Esophagus squamous epithelium (tissue), 5 donors: ENCODE measurements at regions not wholly inside any gene's neighbourhood (a gene's known extent, or its start where the extent isn't known, plus 50 kb on each side); places are given as distances from the start of the nearest gene placed in this dataset.

Experiments
- DNase-seq: peaks from one replicate; lab custom pipeline; 2025; lab: John Stamatoyannopoulos, UW
- H3K27ac ChIP-seq, 4 donors: fragments of 200-600 bp; sonication (generic); one replicate each; pipeline ENCODE4 v1.5.1; 2016 to 2019; ENCODE audit warnings: mild to moderate bottlenecking in 1 of 4
- H3K27me3 ChIP-seq, 4 donors: fragments of 200-600 bp; sonication (generic); 1 replicate in 3 of 4; 2 replicates in 1 of 4; pipeline versions ENCODE4 v1.5.1 to v1.6.0; 2017 to 2021; ENCODE audit warnings: antibody characterized with exemption in 1 of 4
- H3K36me3 ChIP-seq, 3 donors: fragments of 200-600 bp; sonication (generic); one replicate each; pipeline ENCODE4 v1.5.1; 2016 to 2019
- H3K4me1 ChIP-seq, 3 donors: fragments of 200-600 bp; sonication (generic); one replicate each; pipeline ENCODE4 v1.5.1; 2017 to 2019
- H3K4me3 ChIP-seq, 4 donors: fragments of 200-600 bp; sonication (generic); 1 replicate in 3 of 4; 2 replicates in 1 of 4; pipeline ENCODE4 v1.5.1; 2016 to 2019; ENCODE audit warnings: mild to moderate bottlenecking in 2 of 4, moderate library complexity in 1 of 4
- H3K9me3 ChIP-seq, 3 donors: fragments of 200-600 bp; sonication (generic); one replicate each; pipeline ENCODE4 v1.5.1; 2016 to 2019
- POLR2A ChIP-seq, 4 donors: fragments of 450-650 bp; IDR thresholded peaks; one replicate each; pipeline ENCODE4 v1.6.1; 2017; ENCODE audit warnings: antibody characterized with exemption in 4 of 4, mild to moderate bottlenecking in 4 of 4, moderate library complexity in 3 of 4
- WGBS, 2 donors: methylation state at CpG; one replicate each; pipeline ENCODE4 v1.1.5; 2018; 5-methylcytosine and 5-hydroxymethylcytosine counted together
- intact Hi-C: fragments of 100-400 bp; cut with DNase I; formaldehyde crosslinking; loops from one replicate; pipeline ENCODE4 v1.15.0; 2022
- TF ChIP-seq, protein P1 (sequence below), 6 experiments: fragments of 450-650 bp in 4 of 6; fragments of 200-600 bp in 2 of 6; sonication (generic) in 2 of 6; IDR thresholded peaks; one replicate each; pipeline ENCODE4 v1.5.1; 2016 to 2019; ENCODE audit warnings: antibody characterized with exemption in 6 of 6, mild to moderate bottlenecking in 4 of 6, moderate library complexity in 4 of 6
- donor health status: DM: yes; HTN: yes; CAD: no.

DNA sequence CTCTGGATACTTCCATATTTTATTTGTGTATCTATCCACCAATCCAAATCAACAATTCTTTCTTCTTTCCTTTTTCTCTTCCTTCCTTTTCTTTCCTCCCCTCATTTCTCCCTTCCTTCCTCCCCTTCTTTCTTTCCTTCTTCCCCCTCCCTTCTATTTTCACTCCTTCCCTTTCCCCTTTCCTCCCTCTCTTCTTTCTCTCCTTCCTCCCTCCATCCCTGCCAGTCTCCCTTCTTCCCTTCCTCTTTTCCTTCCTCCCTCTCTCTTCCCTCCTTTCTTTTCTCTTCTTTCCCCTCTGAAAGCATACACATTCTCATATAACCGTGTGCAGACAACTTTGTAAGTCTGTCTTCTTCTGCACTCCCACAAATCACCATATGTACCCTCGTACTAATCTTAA is 382.3 kb upstream of the MAF start:
- Histone ChIP-seq H3K4me1 (no peaks in the 10 kb centered on the region), H3K27ac (no peak overlapping the region), H3K27me3 (no peaks in the 10 kb centered on the region), H3K9me3 (no peaks in the 10 kb centered on the region), H3K36me3 (no peaks in the 10 kb centered on the region), H3K4me3 (no peak overlapping the region)
- 73 to 83% methylated on average over 2 of the region's 2 CpGs for WGBS, 2 donors
- intact Hi-C loops: no loop called here
- no peak for DNase-seq
- TF ChIP-seq, protein P1, sequence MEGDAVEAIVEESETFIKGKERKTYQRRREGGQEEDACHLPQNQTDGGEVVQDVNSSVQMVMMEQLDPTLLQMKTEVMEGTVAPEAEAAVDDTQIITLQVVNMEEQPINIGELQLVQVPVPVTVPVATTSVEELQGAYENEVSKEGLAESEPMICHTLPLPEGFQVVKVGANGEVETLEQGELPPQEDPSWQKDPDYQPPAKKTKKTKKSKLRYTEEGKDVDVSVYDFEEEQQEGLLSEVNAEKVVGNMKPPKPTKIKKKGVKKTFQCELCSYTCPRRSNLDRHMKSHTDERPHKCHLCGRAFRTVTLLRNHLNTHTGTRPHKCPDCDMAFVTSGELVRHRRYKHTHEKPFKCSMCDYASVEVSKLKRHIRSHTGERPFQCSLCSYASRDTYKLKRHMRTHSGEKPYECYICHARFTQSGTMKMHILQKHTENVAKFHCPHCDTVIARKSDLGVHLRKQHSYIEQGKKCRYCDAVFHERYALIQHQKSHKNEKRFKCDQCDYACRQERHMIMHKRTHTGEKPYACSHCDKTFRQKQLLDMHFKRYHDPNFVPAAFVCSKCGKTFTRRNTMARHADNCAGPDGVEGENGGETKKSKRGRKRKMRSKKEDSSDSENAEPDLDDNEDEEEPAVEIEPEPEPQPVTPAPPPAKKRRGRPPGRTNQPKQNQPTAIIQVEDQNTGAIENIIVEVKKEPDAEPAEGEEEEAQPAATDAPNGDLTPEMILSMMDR (IDR thresholded peaks at IDR 0.05): no peak
- no peak for TF ChIP-seq POLR2A (IDR thresholded peaks at IDR 0.05)

DNA sequence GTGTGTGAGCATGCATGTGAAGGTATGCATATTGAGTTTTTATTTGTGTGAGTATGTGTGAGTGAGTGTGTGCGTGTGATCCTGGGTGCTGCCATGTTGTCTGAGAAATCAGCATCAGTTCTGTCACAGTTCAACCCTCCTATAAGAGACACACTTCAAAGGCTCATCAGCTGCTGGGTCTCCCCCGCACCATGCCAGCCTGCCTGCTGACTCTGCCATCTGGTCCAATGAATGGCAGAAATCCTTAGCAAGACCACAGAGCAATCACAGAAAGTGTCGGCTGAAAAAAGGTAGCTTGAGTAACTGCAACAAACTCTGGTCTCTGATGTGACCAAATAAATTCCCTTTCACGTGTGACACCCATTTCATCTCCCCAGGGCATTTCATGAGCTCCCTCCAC is 381.8 kb upstream of the MAF start:
- Histone ChIP-seq H3K4me3 (no peak overlapping the region), H3K36me3 (no peaks in the 10 kb centered on the region), H3K4me1 (no peaks in the 10 kb centered on the region), H3K9me3 (no peaks in the 10 kb centered on the region), H3K27me3 (no peaks in the 10 kb centered on the region), H3K27ac (no peak overlapping the region)
- intact Hi-C loops: no loop called here
- DNase-seq: no peak
- WGBS, 2 donors: 71 to 88% methylated on average over 4 of the region's 4 CpGs
- TF ChIP-seq, protein P1 (IDR thresholded peaks at IDR 0.05): no peak
- TF ChIP-seq POLR2A (IDR thresholded peaks at IDR 0.05): no peak

DNA sequence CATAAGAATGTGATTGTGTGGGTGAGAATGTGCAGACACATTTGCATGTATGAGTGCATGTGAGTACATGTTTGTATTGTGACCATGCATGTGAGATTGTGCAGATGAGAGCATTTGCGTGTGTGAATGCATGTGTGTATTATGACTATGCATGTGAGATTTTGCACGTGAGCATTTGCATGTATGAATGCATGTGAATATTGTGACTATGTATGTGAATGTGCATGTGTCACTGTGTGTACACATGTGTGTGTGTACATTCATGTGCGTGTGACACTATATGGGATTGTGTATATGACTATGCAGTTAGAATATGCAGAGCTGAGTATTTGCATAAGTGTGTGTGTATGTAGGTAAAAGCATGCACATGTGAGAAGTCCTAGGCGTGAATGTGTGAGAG is 381.3 kb upstream of the MAF start:
- intact Hi-C loops: no loop called here
- Histone ChIP-seq H3K9me3 (no peaks in the 10 kb centered on the region), H3K27ac (no peak overlapping the region), H3K36me3 (no peaks in the 10 kb centered on the region), H3K27me3 (no peaks in the 10 kb centered on the region), H3K4me1 (no peaks in the 10 kb centered on the region), H3K4me3 (no peak overlapping the region)
- 84 to 91% methylated on average over 4 of the region's 4 CpGs for WGBS, 2 donors
- TF ChIP-seq, protein P1 (IDR thresholded peaks at IDR 0.05): no peak
- no peak for TF ChIP-seq POLR2A (IDR thresholded peaks at IDR 0.05)
- no peak for DNase-seq

DNA sequence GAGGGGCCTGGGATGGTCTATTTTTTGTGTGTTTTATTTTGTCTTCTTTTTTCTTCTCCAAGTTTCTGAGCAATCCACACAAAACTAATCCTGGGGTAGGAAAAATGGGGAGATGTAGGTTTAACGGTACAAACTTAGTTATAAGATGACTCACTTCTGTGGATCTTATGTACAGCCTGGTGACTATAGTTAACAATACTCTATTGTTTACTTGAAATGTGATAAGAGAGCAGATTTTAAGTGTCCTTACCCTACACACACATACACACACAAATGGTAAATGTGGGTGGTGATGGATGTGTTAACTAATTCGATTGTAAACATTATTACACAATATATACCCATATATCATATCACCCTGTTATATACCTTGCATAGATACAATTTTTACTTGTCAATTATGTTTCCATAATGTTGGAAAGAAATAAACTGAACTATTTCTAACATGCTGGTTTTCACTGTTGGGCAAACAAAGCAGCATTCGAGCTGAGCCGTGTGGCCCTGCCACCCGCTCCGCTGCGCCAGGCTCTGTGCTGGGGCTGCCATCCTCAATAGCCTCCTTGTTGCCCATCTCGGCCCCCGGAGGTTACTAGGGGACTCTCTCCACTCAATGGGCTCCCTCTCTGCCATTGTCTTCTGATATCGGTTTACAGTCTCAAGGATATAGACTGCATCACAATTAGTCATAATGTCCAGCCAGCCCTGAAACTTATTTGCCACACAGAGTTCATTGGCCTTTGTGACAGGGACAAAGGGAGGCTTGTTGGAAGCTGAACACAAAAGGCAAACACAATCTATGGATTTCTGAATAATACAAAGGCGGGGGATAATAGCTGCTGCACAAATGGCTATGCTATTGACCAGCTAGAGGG is 380.3 kb upstream of the MAF start:
- H3K4me3 ChIP-seq: no peak overlapping the region
- intact Hi-C loops: no loop called here
- H3K9me3 ChIP-seq: no peaks in the 10 kb centered on the region
- WGBS, 2 donors: 72 to 85% methylated on average over 11 of the region's 11 CpGs
- no peak overlapping the region for H3K27ac ChIP-seq
- H3K4me1 ChIP-seq: no peaks in the 10 kb centered on the region
- DNase-seq: no peak
- H3K27me3 ChIP-seq: no peaks in the 10 kb centered on the region
- TF ChIP-seq POLR2A (IDR thresholded peaks at IDR 0.05): no peak
- TF ChIP-seq, protein P1 (IDR thresholded peaks at IDR 0.05): no peak
- H3K36me3 ChIP-seq: no peaks in the 10 kb centered on the region

DNA sequence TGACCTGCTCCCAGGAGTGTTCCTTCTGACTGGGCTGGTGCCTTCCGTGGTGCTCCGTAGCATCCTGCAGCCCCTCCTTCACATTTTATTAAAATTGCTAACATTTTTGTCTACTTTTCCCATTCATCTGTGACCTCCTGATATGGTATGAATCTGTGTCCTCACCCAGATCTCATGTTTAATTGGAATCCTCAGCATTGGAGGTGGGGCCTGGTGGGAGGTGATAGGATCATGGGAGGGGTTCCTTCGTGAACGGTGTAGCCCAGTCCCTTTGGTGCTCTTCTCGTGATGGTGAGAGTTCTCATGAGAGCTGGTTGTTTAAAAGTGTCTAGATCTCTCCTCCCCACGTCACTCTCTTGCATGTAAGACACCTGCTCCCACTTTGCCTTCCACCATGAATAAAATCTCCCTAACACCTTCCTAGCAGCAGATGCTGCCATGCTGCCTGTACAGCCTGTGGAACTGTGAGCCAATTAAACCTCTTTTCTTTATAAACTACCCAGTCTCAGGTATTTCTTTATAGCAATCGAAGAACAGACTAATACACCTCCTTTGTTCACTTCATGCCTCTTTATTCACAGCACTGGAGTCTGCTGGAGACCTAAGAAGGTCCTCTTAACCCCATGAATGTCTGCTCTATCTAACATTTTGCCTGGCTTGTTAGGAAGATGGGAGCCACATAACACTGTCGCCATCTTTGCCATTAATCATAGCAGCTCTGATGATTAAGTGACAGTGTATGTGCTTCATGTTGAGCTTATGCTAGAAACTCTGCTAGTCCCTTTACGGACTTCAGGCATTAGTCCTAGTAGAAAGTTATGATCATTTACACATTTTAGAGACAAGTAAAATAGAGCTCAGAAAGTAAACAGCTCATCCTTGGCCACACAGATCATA is 377.7 kb upstream of the MAF start:
- no peak for DNase-seq
- Histone ChIP-seq H3K4me1 (no peaks in the 10 kb centered on the region), H3K4me3 (no peak overlapping the region), H3K9me3 (no peaks in the 10 kb centered on the region), H3K27ac (no peak overlapping the region), H3K36me3 (no peaks in the 10 kb centered on the region), H3K27me3 (no peaks in the 10 kb centered on the region)
- 86 to 88% methylated on average over 9 of the region's 9 CpGs for WGBS, 2 donors
- intact Hi-C loops: no loop called here
- TF ChIP-seq POLR2A (IDR thresholded peaks at IDR 0.05): no peak
- TF ChIP-seq, protein P1 (IDR thresholded peaks at IDR 0.05): no peak
